ENCODE measurements at regions not wholly inside any gene's neighbourhood (a gene's known extent, or its start where the extent isn't known, plus 50 kb on each side); places are given as distances from the start of the nearest gene placed in this dataset.
"Not testable (repeated sequence)": the region's sequence is repeated elsewhere in the genome, so short reads cannot be mapped to it uniquely, and the experiment has no call there.

DNA sequence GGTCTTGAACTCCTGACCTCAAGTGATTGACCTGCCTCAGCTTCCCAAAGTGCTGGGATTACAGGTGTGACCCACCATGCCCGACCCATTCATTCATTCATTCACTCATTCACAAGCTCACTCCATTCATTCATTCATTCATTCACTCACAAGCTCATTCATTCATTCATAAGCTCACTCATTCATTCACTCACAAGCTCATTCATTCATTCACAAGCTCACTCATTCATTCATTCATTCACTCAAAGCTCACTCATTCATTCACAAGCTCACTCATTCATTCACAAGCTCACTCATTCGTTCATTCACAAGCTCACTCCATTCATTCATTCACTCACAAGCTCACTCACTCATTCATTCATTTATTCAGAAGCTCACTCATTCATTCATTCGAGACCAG lies 198.6 kb downstream of the SHOX start:
- no peak for DNase-seq

GRCh38 chrX:828411-828959 lies 197.9 kb downstream of the SHOX start:
- no peak for DNase-seq

DNA sequence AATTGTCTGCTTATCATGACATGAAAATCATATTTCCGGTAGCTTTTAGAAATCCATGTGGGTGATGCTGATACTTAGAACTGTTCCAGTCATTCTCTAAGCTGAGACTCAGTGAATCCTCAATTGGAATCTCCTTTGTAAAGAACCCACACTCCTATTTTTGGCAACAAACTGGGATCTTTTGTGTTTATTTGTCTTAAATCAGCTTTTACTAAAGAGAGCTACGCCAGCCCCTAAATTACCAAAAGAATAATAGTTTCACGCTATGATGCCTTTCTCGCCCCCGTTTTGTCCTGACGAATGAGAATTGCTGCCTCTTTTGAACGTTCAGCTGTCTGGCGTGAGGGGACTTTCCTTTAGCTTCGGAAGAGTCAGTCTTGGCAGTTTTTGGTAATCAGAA lies 195.9 kb downstream of the SHOX start:
- DNase-seq: no peak

DNA sequence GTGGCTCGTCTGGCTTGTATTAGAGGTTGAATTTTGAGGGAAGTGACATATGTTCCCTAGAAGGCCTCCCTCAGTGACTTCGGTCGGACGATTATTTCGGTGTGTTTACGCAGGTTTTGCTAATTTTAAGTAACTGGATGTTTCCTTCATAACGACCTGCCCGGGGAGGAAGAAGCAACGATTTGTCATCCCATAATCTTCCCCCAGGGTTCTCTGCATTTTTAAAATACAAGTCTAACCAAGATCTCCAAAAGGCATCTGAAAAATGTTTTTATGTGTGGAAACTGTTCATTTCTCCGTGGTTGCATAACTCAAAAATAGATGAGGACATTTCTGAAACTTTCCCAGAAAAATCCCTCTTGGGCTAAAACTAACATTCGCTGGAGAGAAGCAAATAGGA lies 195.4 kb downstream of the SHOX start:
- DNase-seq: no peak

DNA sequence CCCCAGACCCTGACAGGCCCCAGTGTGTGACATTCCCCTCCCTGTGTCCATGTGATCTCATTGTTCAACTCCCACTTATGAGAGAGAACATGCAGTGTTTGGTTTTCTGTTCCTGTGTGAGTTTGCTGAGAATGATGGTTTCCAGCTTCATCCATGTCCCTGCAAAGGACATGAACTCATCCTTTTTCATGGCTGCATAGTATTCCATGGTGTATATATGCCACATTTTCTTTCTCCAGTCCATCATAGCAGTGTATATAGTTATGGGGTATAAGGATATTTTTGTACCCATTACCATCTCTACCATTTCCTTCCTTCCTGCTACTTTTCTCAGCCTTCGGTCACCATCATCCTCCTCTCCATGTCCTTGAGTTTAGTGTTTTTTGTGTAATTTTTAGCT lies 192.5 kb downstream of the SHOX start:
- DNase-seq: not testable (repeated sequence)

DNA sequence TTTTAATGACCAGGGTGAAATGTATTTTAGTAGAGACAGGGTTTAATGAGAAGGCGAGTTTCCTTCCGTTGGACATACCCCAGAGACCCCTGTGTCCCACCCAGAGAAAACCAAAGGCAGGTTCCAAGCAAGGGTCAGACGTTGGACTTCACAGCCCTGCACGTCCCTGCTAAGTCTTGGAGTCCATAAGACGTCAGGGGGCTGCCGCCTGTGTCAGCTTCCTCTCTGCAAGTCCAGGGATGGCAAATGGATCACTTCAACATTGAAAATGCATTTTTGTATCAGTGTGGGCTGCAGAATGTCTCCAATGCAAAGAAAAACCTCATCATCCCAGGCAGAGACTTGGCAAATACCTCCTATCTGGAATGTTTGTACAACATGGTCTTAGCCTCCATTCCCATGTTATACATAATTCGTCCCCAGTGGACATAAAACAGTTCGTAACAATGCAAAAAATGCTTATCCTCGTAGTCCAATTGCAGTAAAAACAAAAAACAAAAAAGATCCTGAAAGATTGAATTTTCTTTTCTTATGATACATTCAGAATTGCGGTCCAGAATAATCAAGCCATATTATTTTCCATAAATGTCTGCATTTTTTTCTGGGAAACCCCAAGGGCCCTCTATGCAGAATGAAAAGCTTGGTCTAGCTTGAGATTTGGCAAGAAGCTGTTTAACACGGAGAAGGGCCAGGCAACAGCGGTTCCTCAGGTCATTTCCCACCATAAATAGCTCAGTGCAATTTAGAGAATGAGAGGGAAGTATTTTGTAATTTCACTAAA lies 190.9 kb downstream of the SHOX start:
- DNase-seq: no peak

DNA sequence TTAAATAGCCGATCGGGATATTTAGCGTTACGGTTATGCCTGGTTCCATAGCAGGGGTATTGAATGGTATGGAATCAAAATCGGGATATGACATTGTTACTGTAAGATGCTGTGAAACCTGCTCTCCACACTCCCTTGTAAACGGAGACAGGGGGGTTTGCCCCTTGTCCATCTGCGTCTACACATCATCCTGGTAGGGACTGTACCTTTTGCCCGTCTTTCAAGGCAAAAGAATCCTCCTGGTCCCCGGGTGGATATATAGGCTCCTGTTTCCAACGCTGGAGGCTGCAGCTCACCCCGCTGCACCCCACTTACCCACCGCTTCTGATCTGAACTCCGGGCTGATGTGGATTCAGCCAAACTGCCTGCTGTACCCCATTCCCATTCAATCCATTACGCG lies 189.1 kb downstream of the SHOX start:
- DNase-seq: no peak

DNA sequence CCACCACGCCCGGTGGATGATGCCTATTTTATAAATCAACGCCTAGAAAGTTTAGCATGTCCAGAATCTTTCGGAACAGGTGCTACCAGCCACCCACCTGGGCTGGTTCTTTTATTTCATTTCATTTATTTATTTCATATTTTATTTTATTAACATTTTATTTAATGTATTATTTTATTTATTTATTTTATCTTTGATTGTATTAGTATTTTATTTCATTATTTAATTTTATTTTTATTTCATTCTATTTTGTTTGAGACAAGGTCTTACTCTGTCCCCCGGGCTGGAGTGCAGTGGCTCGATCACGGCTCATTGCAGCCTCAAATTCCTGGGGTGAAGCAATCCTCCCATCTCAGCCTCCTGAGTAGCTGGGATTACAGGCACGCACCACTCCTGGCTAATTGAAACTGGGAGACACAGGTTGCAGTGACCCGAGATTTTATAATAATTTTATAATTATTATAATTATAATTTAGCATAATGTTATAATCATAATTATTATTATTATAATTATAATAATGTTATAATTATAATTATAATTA lies 187.2 kb downstream of the SHOX start:
- no peak for DNase-seq

GRCh38 chrX:817147-817546 lies 186.6 kb downstream of the SHOX start:
- not testable (repeated sequence) for DNase-seq

- no peak for DNase-seq
Measured at GRCh38 chrX:816411-816810, 185.8 kb downstream of the SHOX start.

GRCh38 chrX:810186-810585 lies 179.6 kb downstream of the SHOX start:
- no peak for DNase-seq

GRCh38 chrX:809081-809480 lies 178.5 kb downstream of the SHOX start:
- no peak for DNase-seq

GRCh38 chrX:806586-806985 lies 176.0 kb downstream of the SHOX start:
- no peak for DNase-seq

DNA sequence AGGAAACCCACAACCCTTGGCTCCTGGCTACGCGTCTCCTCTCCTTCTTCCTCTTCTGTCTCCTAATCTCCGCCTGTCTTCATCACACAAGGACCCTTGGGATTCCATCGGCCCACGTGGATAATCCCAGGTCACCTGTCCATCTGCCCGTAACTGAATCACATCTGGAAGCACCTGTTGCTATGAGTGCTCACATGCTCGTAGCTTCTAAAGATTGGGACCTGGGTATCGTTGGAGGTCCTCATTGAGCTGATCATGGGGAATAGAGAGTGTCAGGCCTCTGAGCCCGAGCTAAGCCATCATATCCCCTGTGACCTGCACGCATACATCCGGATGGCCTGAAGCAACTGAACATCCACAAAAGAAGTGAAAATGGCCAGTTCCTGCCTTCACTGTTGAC lies 175.4 kb downstream of the SHOX start:
- DNase-seq: no peak

GRCh38 chrX:805103-805670 lies 174.6 kb downstream of the SHOX start:
- DNase-seq: no peak

DNA sequence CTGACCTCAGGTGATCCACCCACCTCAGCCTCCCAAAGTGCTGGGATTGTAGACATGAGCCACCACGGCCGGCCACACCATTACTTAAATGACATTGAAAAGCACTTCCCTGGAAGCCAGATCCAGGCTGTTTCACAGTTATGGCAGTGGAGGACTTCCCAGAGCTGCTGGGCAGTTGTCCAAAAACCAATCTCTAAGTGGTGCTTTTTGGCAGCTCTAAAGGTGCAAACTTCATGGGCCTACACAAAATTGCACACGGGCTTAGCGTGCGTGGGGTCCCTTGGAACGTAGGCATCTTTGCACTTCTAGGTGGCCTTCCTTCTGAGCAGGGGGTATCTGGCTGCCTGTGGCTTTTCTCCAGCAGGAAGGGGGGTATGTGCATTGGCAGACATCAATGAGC lies 172.3 kb downstream of the SHOX start:
- DNase-seq: no peak

DNA sequence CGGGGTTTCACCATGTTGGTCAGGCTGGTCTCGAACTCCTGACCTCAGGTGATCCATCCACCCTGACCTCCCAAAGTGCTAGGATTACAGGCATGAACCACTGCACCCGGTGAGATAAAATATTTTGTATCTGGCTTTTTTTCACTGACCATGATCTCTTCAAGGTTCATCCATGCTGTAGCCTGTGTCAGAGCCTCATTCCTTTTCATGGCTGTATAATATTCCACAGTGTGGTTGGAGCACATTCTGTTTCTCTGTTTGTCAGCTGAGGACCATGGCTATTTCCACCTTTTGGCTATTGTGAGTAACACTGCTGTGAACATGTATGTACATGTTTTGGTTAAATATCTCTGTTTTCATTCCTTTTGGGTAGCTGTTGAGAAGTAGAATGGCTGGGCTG lies 169.2 kb downstream of the SHOX start:
- DNase-seq: no peak

DNA sequence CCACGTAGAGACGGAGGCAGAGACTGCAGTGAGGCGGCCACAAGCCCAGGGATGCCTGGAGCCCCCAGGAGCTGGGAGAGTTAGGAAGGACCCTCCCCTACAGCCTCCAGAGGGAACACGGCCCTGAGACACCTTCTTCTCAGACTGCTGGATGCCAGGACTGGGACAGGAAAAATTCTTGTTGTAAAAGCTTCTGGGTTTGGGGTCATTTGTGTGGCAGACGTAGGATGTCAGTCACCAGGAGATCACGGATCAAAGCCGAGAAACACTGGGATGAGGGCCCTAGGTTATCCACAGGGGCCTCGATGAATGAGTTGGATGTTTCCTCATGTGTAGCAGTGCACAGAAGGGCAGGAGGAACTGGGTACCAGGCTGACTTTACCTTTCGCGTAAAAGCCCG lies 163.7 kb downstream of the SHOX start:
- no peak for DNase-seq

- no peak for DNase-seq
Measured at GRCh38 chrX:793216-793770, 162.7 kb downstream of the SHOX start.

DNA sequence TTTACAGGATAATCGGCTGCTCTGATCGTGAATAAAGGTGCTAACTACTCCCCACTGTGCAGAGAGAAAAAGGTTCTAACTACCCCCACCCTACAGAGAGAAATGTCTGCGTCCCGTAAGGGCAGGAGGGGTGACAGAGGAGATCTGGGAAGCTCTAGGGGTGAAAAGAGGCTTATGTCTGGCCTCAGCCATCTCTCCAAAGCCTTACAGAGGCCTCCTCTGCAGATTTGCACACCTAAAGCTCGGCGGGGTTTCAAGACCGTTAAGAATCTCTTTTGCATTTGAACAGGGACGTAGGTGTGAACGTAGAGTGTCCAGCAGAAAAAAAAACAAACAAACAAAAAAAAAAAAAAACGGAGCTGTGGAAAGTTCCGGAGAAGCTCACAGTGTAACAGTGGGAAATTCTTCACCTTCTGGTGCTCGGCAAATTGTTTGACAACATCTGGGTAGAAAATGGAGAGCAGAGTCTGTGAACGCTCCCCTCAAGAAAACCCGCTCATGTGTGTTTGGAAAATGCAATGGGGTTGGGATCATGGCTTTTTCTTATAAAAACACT lies 161.0 kb downstream of the SHOX start:
- DNase-seq: no peak

- DNase-seq: no peak
Measured at GRCh38 chrX:790783-791360, 160.3 kb downstream of the SHOX start.

DNA sequence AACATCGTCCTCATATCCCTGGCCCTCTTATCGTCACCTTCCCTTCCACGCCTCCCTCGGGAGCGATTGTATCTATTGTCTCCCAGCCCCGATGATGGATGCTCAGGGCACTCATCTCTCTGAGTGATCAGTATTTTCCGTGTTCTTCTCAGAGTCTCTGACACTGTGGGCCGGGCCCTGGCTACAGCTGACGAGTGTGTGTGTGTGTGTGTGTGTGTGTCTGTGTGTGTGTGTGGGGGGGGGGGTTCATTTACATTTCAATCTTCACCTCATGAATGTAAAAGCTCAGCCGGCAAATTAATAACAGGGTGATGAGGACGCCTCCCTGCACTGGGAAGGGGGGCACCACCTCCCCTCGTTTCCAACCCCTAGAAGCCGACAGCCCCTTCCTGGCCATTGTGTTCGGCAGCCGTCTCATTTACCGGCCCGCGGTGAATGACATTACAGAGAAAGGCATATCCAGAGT lies 159.5 kb downstream of the SHOX start:
- DNase-seq: no peak

DNA sequence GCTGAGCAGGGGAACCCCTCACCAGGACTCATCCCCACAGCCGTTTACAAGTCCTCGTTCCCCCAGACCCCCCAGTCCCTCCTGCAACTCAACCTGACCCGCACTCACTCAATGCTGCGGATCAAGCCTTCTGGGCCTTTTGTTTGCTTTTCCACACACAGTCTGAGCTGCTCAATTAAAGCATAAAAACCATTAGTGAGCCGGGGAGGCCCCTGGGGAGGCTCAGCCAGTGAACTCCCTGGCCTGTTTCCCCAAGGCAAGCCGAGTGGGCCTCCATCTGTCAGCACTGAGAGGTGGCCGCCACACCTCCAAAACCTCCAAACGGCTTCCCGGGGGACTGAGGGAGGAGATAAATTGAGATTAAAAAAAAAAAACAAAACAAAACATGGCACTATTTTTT lies 158.5 kb downstream of the SHOX start:
- DNase-seq: no peak

Measured in CD4-positive, alpha-beta T cell treated with Interferon gamma for 1 hour (primary cell).